ENCODE measurements at regions not wholly inside any gene's neighbourhood (a gene's known extent, or its start where the extent isn't known, plus 50 kb on each side); places are given as distances from the start of the nearest gene placed in this dataset.

- Histone ChIP-seq H3F3A (ENCODE audit: insufficient read depth, low read length, poor library complexity, severe bottlenecking) (no peaks in the 10 kb centered on the region), H3K9me3 (ENCODE audit: low read length) (no peaks in the 10 kb centered on the region), H2AFZ (ENCODE audit: low read depth, low read length) (no peak overlapping the region), H3K27ac (ENCODE audit: low read length) (no peak overlapping the region), H3K36me3 (ENCODE audit: insufficient read depth, low read length) (no peaks in the 10 kb centered on the region), H4K20me1 (ENCODE audit: insufficient read depth) (no peaks in the 10 kb centered on the region), H3K4me2 (ENCODE audit: low read length) (no peak overlapping the region), H3K27me3 (ENCODE audit: insufficient read depth, low read depth, low read length) (no peaks in the 10 kb centered on the region), H3K9me2 (ENCODE audit: insufficient read depth, low read length) (no peaks in the 10 kb centered on the region), H3K79me2 (replicated peaks; ENCODE audit: insufficient read depth, low read length) (peaks cover 42% of the 10 kb centered on the region), H3K4me3 (ENCODE audit: low read length) (no peak overlapping the region), H3K9ac (ENCODE audit: low read length) (no peak overlapping the region)
- TF ChIP-seq EP300 (conservative IDR thresholded peaks at IDR 0.05; ENCODE audit: poor library complexity, severe bottlenecking) (no peak), REST (IDR thresholded peaks at IDR 0.05; ENCODE audit: borderline replicate concordance) (no peak), CTCF (IDR thresholded peaks at IDR 0.05; ENCODE audit: poor library complexity, severe bottlenecking) (no peak), TAF1 (IDR thresholded peaks at IDR 0.05; ENCODE audit: low read depth) (no peak), EZH2 (IDR thresholded peaks at IDR 0.05; ENCODE audit: borderline replicate concordance, insufficient read depth, low read length, poor library complexity, severe bottlenecking) (no peak), RAD21 (conservative IDR thresholded peaks at IDR 0.05) (no peak), POLR2AphosphoS5 (IDR thresholded peaks at IDR 0.05) (no peak), MXI1 (conservative IDR thresholded peaks at IDR 0.05; ENCODE audit: poor library complexity, severe bottlenecking) (no peak), SMC3 (conservative IDR thresholded peaks at IDR 0.05; ENCODE audit: poor library complexity) (no peak)
Observed at GRCh38 chr3:159854500-159855124, 134.0 kb upstream of the IL12A start.

- H3K27ac ChIP-seq (ENCODE audit: low read length) = no peak overlapping the region
- H3K9me3 ChIP-seq (ENCODE audit: low read length) = no peaks in the 10 kb centered on the region
- H3K4me3 ChIP-seq (ENCODE audit: low read length) = no peak overlapping the region
- H3F3A ChIP-seq (ENCODE audit: insufficient read depth, low read length, poor library complexity, severe bottlenecking) = no peaks in the 10 kb centered on the region
- peaks cover 44% of the 10 kb centered on the region for H3K79me2 ChIP-seq (replicated peaks; ENCODE audit: insufficient read depth, low read length)
- TF ChIP-seq POLR2AphosphoS5 (IDR thresholded peaks at IDR 0.05) (no peak), SMC3 (conservative IDR thresholded peaks at IDR 0.05; ENCODE audit: poor library complexity) (no peak), EZH2 (IDR thresholded peaks at IDR 0.05; ENCODE audit: borderline replicate concordance, insufficient read depth, low read length, poor library complexity, severe bottlenecking) (no peak), CTCF (IDR thresholded peaks at IDR 0.05; ENCODE audit: poor library complexity, severe bottlenecking) (no peak), EP300 (conservative IDR thresholded peaks at IDR 0.05; ENCODE audit: poor library complexity, severe bottlenecking) (no peak), REST (IDR thresholded peaks at IDR 0.05; ENCODE audit: borderline replicate concordance) (no peak), MXI1 (conservative IDR thresholded peaks at IDR 0.05; ENCODE audit: poor library complexity, severe bottlenecking) (no peak)
- no peak overlapping the region for H3K9ac ChIP-seq (ENCODE audit: low read length)
- H3K27me3 ChIP-seq (ENCODE audit: insufficient read depth, low read depth, low read length) = no peaks in the 10 kb centered on the region
- H4K20me1 ChIP-seq (ENCODE audit: insufficient read depth) = no peaks in the 10 kb centered on the region
- H2AFZ ChIP-seq (ENCODE audit: low read depth, low read length) = no peak overlapping the region
- H3K4me2 ChIP-seq (ENCODE audit: low read length) = no peak overlapping the region
- H3K9me2 ChIP-seq (ENCODE audit: insufficient read depth, low read length) = no peaks in the 10 kb centered on the region
- no peaks in the 10 kb centered on the region for H3K36me3 ChIP-seq (ENCODE audit: insufficient read depth, low read length)
Observed at GRCh38 chr3:159855599-159856346, 132.9 kb upstream of the IL12A start.

All from neural cell (in vitro differentiated cells).